ENCODE measurements at regions not wholly inside any gene's neighbourhood (a gene's known extent, or its start where the extent isn't known, plus 50 kb on each side); places are given as distances from the start of the nearest gene placed in this dataset.

GRCh38 chr1:82373710-82374109, 573.0 kb downstream of the ADGRL2 start:
- Histone ChIP-seq H4K8ac (ENCODE audit: low read depth in 2 of 2, low read length in 2 of 2) (no peak overlapping the region), H3K36me3 (ENCODE audit: control insufficient read depth, insufficient read depth, low read length) (no peaks in the 10 kb centered on the region), H4K91ac (ENCODE audit: insufficient read depth, low read depth, low read length) (no peak overlapping the region), H2BK15ac (ENCODE audit: low read depth, low read length) (no peak overlapping the region), H3K9me1 (ENCODE audit: insufficient read depth, low read length) (no peaks in the 10 kb centered on the region), H3K56ac (ENCODE audit: extremely low read depth, insufficient read depth, low read length) (no peak overlapping the region), H3K4me1 (ENCODE audit: control insufficient read depth, insufficient read depth, low read length) (no peaks in the 10 kb centered on the region), H3K79me1 (ENCODE audit: low read depth in 1 of 2, low read length in 2 of 2) (no peaks in the 10 kb centered on the region), H3K4ac (ENCODE audit: low read depth, low read length) (no peak overlapping the region), H3K14ac (replicated peaks; ENCODE audit: low read depth, low read length) (no peak overlapping the region), H4K20me1 (ENCODE audit: insufficient read depth, low read length) (no peaks in the 10 kb centered on the region), H3K9ac (ENCODE audit: low read depth, low read length) (no peak overlapping the region), H2AK9ac (replicated peaks; ENCODE audit: low read depth, low read length, poor library complexity) (no peak overlapping the region), H3K4me3 (ENCODE audit: insufficient read depth, low read depth, low read length) (no peak overlapping the region), H2BK20ac (ENCODE audit: low read depth, low read length) (no peak overlapping the region), H3K4me2 (ENCODE audit: low read depth, low read length) (no peak overlapping the region), H3K27me3 (ENCODE audit: control insufficient read depth, insufficient read depth, low read length) (no peaks in the 10 kb centered on the region), H3K18ac (ENCODE audit: low read depth, low read length) (no peak overlapping the region), H3K27ac (ENCODE audit: insufficient read depth, low read length) (no peak overlapping the region), H4K5ac (ENCODE audit: low read depth, low read length) (no peak overlapping the region), H3K9me3 (ENCODE audit: control insufficient read depth, insufficient read depth, low read length) (no peaks in the 10 kb centered on the region; the same call in 1 of the 2 replicates), H2AFZ (replicated peaks; ENCODE audit: low read length, poor library complexity) (no peak overlapping the region), H2AK5ac (ENCODE audit: low read depth, low read length) (no peak overlapping the region), H3K23ac (ENCODE audit: low read depth, low read length) (no peak overlapping the region), H2BK5ac (ENCODE audit: low read depth, low read length, poor library complexity, severe bottlenecking) (no peak overlapping the region), H2BK120ac (ENCODE audit: low read depth, low read length) (no peak overlapping the region)
- intact Hi-C loops (cut with micrococcal nuclease) = no loop called here
- WGBS, 2 experiments (ENCODE audit: extremely low coverage in 2 of 2, insufficient read length in 1 of 2) = no CpG with 5 or more reads among the region's 2 CpGs
- no TSS peak for BruUV-seq (replicated peaks)
- POLR2A ChIA-PET (ENCODE audit: unreplicated experiment) = no interaction called here
- CTCF ChIA-PET = no interaction called here
- DNase-seq (no peak), ATAC-seq (ENCODE audit: low read depth) (no peak)
- dilution Hi-C loops (cut with HindIII; ENCODE audit: low sequenced_read_pairs, unreplicated experiment) = no loop called here
- in situ Hi-C loops (cut with MboI; ENCODE audit: low sequenced_read_pairs) = no loop called here
- peak; percentile 80 for TF ChIP-seq CEBPB (IDR thresholded peaks at IDR 0.05; ENCODE audit: low read depth, low read length)
- TF ChIP-seq POLR2A (IDR thresholded peaks at IDR 0.05; ENCODE audit: low read depth, low read length) = no peak
